OCI-LY7 (cell line): ENCODE measurements at regions not wholly inside any gene's neighbourhood (a gene's known extent, or its start where the extent isn't known, plus 50 kb on each side); places are given as distances from the start of the nearest gene placed in this dataset.

ENCODE experiments used
- CTCF ChIP-seq: fragments of 200-600 bp; sonication (generic); conservative IDR thresholded peaks from 2 replicates; pipeline ENCODE4 v1.5.1; 2014; ENCODE audit warnings: mild to moderate bottlenecking, antibody characterized with exemption, low read length, moderate library complexity, mixed read lengths
- EZH2phosphoT487 ChIP-seq: fragments of 200-600 bp; sonication (generic); IDR thresholded peaks from 2 replicates; pipeline ENCODE4 v1.6.1; 2018; ENCODE audit warnings: low read depth, borderline replicate concordance, mild to moderate bottlenecking, mixed run types, antibody characterized with exemption, low read length, moderate library complexity, mixed read lengths

DNA sequence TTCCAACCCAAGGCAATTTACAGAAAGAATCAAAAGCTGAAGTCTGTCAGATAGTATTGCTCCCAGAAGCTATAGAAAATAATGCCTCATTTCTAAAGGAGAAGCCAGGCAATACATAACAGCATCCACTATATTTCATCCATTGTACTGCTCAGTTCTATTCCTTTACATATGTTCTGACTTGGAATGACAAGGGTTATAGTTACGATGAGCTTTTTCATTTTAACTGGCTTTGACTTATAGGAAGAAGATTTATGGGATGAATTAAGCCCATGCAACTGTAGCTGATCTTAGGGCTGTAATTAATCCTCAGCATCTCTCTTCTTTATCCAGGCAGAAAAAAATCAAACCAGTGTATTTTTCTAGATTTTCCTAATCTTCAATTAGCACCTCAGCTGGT is 676.3 kb upstream of the CCDC54 start:
- TF ChIP-seq EZH2phosphoT487 (no peak), CTCF (no peak)
